ENCODE measurements at regions not wholly inside any gene's neighbourhood (a gene's known extent, or its start where the extent isn't known, plus 50 kb on each side); places are given as distances from the start of the nearest gene placed in this dataset.

DNA sequence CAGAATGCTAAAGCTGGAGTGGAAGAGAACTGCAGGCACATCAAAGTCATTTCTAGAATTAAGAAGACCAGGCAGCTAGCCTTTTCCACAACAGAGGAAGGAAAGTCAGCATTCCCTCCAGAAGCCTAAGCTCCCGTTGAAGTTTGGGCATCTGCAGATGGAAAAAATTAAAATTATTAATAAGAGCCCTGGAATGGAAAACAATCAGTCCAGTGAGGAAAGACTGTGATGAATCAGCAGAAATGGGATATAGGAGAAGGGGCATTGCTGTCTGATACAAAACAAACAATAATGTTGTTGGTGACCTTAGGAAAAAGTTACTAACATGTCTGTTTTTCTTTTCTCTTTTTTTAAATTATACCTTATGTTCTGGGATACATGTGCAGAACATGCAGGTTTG is 450.7 kb upstream of the SLC14A2 start:
- H3K4me3 ChIP-seq = no peak overlapping the region
- no peaks in the 10 kb centered on the region for H3K36me3 ChIP-seq
- no peaks in the 10 kb centered on the region for H3K4me1 ChIP-seq
- no peak for DNase-seq
- no peak overlapping the region for H3K27ac ChIP-seq
- H3K9me3 ChIP-seq (replicated peaks) = no peaks in the 10 kb centered on the region
- no peaks in the 10 kb centered on the region for H3K27me3 ChIP-seq

DNA sequence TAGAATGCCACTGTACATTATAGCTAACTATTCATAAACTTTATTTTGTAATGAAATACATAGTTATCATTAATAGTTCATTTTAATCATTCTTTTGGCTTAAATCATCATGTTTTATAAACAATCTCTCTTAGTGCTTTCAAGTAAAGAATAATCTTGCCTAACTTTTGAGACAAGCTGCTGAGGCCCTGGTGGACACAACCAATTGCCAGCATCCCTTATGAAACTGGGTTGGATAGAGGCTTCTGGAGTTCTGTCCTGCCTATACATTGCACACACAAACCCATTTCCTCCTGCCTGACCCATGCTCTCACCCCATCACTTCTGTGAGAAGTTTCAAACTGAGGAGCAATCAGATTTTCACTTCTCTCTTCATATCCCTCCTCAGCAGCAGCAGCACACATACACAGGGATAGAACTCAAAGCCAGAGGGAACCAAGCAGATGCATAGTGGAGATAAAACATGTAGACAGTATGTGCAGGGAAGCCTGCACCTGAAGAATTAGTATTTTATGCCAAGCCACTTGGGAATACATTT is 450.0 kb upstream of the SLC14A2 start:
- H3K4me3 ChIP-seq = no peak overlapping the region
- H3K27ac ChIP-seq = no peak overlapping the region
- H3K9me3 ChIP-seq (replicated peaks) = no peaks in the 10 kb centered on the region
- no peaks in the 10 kb centered on the region for H3K36me3 ChIP-seq
- DNase-seq = no peak
- H3K4me1 ChIP-seq = no peaks in the 10 kb centered on the region
- no peaks in the 10 kb centered on the region for H3K27me3 ChIP-seq

DNA sequence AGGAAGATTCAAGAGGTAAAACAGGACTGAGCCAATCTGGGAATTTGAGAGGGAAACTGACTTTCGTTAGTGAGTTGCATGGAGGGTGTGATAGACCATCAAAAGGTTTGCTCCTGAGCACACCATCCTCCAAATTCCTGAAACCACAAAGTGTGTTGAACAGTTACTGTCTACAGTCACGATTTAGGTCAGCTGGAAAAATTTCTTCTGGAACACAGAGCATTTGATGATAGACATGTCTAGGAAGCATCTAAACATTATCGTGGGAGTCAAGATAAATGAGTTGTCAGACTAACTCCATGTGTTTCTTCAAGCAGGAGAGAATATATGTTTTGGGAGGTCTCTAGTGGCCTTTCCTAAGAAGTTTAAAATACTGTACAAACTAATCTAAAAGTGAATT is 449.4 kb upstream of the SLC14A2 start:
- H3K27me3 ChIP-seq = no peaks in the 10 kb centered on the region
- H3K4me1 ChIP-seq = no peaks in the 10 kb centered on the region
- DNase-seq = no peak
- no peaks in the 10 kb centered on the region for H3K9me3 ChIP-seq (replicated peaks)
- H3K4me3 ChIP-seq = no peak overlapping the region
- no peaks in the 10 kb centered on the region for H3K36me3 ChIP-seq
- H3K27ac ChIP-seq = no peak overlapping the region

- Histone ChIP-seq H3K36me3 (no peaks in the 10 kb centered on the region), H3K4me1 (no peaks in the 10 kb centered on the region), H3K27me3 (no peaks in the 10 kb centered on the region), H3K9me3 (replicated peaks) (no peaks in the 10 kb centered on the region), H3K27ac (no peak overlapping the region), H3K4me3 (no peak overlapping the region)
- DNase-seq = no peak
Observed at GRCh38 chr18:45166341-45166835, 448.9 kb upstream of the SLC14A2 start.

DNA sequence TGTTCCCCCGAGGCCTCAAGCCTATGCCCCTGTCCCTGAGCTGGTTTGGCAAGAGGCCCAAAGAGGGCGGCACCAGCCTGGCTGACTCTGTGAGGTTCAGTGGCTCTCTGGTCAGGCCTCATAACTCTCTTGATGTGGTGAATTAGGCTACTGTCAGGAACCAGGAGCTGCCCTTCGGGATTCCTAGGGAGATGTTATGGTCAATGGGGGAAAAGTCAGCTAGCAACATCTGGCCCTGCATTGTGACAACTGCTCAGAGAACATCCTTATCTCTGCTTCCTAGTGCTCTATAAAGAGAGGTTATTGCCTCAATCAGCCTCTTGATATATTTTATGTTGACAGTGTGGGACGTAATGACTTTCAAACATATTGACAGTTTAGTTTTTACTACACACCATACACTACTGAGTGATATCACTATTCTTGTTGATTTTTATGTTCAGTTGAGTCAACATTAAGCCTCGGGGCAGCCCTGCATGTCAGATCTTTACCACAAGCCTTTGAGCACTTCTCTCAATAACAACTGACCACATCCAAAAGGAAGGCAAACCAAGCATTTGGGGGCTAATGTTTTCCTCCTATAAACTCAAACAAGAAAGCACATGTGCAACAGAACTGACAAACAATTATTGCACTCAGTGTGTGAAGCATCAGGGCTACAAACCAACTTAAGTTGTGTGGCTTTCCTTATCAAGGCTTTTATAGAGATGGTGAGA is 448.3 kb upstream of the SLC14A2 start:
- no peak overlapping the region for H3K4me3 ChIP-seq
- peak; percentile 19 to 28 for DNase-seq
- no peaks in the 10 kb centered on the region for H3K27me3 ChIP-seq

GRCh38 chr18:45167631-45168280 is 447.5 kb upstream of the SLC14A2 start:
- no peaks in the 10 kb centered on the region for H3K27me3 ChIP-seq
- H3K36me3 ChIP-seq = no peaks in the 10 kb centered on the region
- no peaks in the 10 kb centered on the region for H3K4me1 ChIP-seq
- no peaks in the 10 kb centered on the region for H3K9me3 ChIP-seq (replicated peaks)
- H3K27ac ChIP-seq = no peak overlapping the region
- no peak overlapping the region for H3K4me3 ChIP-seq
- no peak for DNase-seq

More for the DNA sequence above, 448.3 kb upstream of the SLC14A2 start:
- H3K36me3 ChIP-seq = no peaks in the 10 kb centered on the region
- H3K27ac ChIP-seq = no peak overlapping the region
- H3K4me1 ChIP-seq = no peaks in the 10 kb centered on the region
- no peaks in the 10 kb centered on the region for H3K9me3 ChIP-seq (replicated peaks)

DNA sequence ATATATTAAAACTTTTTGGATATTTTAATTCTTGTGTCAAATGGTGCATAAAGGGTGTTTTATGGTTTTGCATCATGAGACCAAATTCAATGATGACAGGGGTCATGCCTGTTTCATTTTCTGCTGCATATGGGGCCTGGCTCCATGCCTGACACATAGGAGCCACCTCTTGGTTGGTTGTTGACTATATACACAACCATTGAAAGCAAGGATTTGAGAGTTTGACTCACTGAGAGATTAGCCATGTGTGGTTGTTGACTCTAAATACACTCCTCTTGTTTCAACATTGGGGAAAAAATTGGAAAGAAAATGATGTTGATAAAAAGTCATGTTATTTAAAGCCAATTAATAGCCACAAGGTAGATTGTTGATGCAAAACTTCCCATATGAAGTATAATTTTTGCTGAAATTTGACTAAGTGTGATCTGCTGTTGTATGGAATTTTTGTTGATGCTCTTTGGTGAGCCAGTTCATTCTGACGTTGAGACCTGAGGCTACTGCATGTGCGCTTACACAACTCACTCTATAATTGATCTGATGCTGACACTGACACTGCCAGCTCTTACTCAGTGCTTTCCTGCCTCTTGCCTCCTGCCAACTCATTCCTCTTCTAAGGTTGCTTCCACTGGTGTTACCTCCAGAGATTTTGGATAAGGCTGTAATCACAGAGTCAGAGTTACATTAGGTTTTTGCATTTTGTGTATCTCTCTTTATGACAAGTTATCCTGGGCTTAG is 446.2 kb upstream of the SLC14A2 start:
- Histone ChIP-seq H3K36me3 (no peaks in the 10 kb centered on the region), H3K9me3 (replicated peaks) (no peaks in the 10 kb centered on the region), H3K27ac (no peak overlapping the region), H3K4me1 (no peaks in the 10 kb centered on the region), H3K4me3 (no peak overlapping the region), H3K27me3 (no peaks in the 10 kb centered on the region)
- no peak for DNase-seq

DNA sequence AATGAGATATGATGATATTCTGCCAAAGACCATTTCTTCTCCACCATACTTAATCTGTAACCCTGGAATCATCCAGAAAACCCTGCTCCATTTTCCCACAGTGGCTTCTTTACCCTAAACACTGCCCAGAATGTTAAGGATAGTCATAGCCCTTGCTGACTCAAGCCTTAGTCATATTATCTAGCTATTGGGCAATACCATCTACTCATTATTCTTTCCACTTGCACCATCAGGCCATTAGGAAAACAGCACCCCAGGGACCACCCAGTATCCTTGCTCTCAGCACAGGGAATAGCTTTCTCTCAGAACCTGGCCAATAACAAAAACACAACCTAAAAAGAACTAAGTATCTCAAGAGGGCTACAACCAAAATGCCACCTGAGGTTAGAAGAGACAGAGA is 445.7 kb upstream of the SLC14A2 start:
- H3K4me1 ChIP-seq = no peaks in the 10 kb centered on the region
- H3K36me3 ChIP-seq = no peaks in the 10 kb centered on the region
- DNase-seq = no peak
- H3K27me3 ChIP-seq = no peaks in the 10 kb centered on the region
- no peak overlapping the region for H3K4me3 ChIP-seq
- H3K27ac ChIP-seq = no peak overlapping the region
- no peaks in the 10 kb centered on the region for H3K9me3 ChIP-seq (replicated peaks)

DNA sequence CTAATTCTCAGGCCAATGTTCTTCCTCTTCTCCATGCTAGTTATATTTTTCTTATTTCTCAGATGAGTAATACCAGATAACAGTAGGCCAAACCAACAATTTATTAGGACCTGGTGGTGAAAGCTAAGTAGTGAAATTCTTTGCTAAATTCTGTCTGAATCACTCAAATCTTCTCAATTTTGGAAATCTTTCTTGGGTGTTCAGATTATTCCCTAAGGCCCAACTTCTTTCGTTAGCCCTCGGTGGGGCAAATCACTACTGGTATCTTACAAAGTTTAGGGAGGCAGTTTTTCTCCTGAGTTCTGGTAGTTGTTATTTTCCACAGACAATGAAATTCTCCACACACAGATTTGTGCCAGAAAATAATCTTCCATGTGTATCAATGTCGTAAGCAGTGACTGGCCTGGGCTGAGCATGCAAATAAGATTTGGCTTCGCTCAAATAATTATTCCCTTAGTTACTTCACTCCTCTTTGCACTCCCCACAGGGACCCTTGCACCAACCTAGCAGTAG is 443.5 kb upstream of the SLC14A2 start:
- no peaks in the 10 kb centered on the region for H3K9me3 ChIP-seq (replicated peaks)
- H3K4me3 ChIP-seq = no peak overlapping the region
- H3K27ac ChIP-seq = no peak overlapping the region
- DNase-seq = no peak
- H3K36me3 ChIP-seq = no peaks in the 10 kb centered on the region
- no peaks in the 10 kb centered on the region for H3K27me3 ChIP-seq
- H3K4me1 ChIP-seq = no peaks in the 10 kb centered on the region

- no peaks in the 10 kb centered on the region for H3K9me3 ChIP-seq (replicated peaks)
- H3K36me3 ChIP-seq = no peaks in the 10 kb centered on the region
- H3K4me1 ChIP-seq = no peaks in the 10 kb centered on the region
- H3K27me3 ChIP-seq = no peaks in the 10 kb centered on the region
- DNase-seq = no peak
- no peak overlapping the region for H3K4me3 ChIP-seq
- no peak overlapping the region for H3K27ac ChIP-seq
Observed at GRCh38 chr18:45173327-45173726, 441.9 kb upstream of the SLC14A2 start.

GRCh38 chr18:45173799-45174519 is 441.3 kb upstream of the SLC14A2 start:
- Histone ChIP-seq H3K27ac (no peak overlapping the region), H3K4me3 (no peak overlapping the region), H3K36me3 (no peaks in the 10 kb centered on the region), H3K27me3 (no peaks in the 10 kb centered on the region), H3K4me1 (no peaks in the 10 kb centered on the region), H3K9me3 (replicated peaks) (no peaks in the 10 kb centered on the region)
- DNase-seq = no peak

GRCh38 chr18:45174629-45175136 is 440.6 kb upstream of the SLC14A2 start:
- Histone ChIP-seq H3K9me3 (replicated peaks) (no peaks in the 10 kb centered on the region), H3K36me3 (no peaks in the 10 kb centered on the region), H3K4me3 (no peak overlapping the region), H3K27ac (no peak overlapping the region), H3K27me3 (no peaks in the 10 kb centered on the region), H3K4me1 (no peaks in the 10 kb centered on the region)
- DNase-seq = no peak

- DNase-seq = no peak
- no peak overlapping the region for H3K27ac ChIP-seq
- no peaks in the 10 kb centered on the region for H3K27me3 ChIP-seq
- H3K9me3 ChIP-seq (replicated peaks) = no peaks in the 10 kb centered on the region
- H3K4me3 ChIP-seq = no peak overlapping the region
- H3K36me3 ChIP-seq = no peaks in the 10 kb centered on the region
- no peaks in the 10 kb centered on the region for H3K4me1 ChIP-seq
Observed at GRCh38 chr18:45175511-45175910, 439.8 kb upstream of the SLC14A2 start.

DNA sequence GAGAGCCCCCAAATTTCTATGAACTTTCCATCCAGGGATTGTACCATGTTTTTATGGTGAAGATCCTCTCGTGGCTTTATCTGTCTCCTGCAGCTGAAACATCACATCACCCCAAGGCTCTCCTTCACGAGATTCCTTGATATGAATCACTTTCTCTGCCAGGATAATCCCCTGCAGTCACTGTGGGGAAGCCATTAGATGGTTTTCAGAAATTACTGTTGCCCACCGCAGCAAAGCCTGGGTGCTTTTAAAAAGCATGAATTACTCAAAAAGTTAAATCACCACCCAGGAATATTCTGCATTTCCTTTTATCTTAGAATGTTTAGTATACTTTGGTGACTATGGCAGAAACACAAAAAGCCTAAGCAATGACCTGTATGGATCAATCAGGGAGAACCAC is 428.4 kb upstream of the SLC14A2 start:
- Histone ChIP-seq H3K36me3 (no peaks in the 10 kb centered on the region), H3K4me3 (no peak overlapping the region), H3K4me1 (peaks cover 2% of the 10 kb centered on the region; the same call in 1 of the 2 replicates), H3K27me3 (no peaks in the 10 kb centered on the region), H3K27ac (no peak overlapping the region), H3K9me3 (replicated peaks) (no peaks in the 10 kb centered on the region)
- DNase-seq = no peak
